H7 (cell line): ENCODE measurements at regions not wholly inside any gene's neighbourhood (a gene's known extent, or its start where the extent isn't known, plus 50 kb on each side); places are given as distances from the start of the nearest gene placed in this dataset.

ENCODE experiments used
- DNase-seq: peaks from one replicate; pipeline ENCODE4 v3.0.0; 2012
- H3K27me3 ChIP-seq: 2 replicates; pipeline ENCODE4 v1.6.0; 2011; ENCODE audit warnings: mild to moderate bottlenecking, low read length; ENCODE audit not compliant: control insufficient read depth, insufficient read depth
- H3K36me3 ChIP-seq: replicated peaks from 2 replicates; pipeline ENCODE4 v1.5.1; 2011; ENCODE audit warnings: low read length; ENCODE audit not compliant: control insufficient read depth, insufficient read depth
- H3K4me3 ChIP-seq: 2 replicates; pipeline ENCODE4 v1.5.1; 2011; ENCODE audit warnings: low read depth, mild to moderate bottlenecking, control low read depth, low read length, moderate library complexity; ENCODE audit not compliant: insufficient read depth

DNA sequence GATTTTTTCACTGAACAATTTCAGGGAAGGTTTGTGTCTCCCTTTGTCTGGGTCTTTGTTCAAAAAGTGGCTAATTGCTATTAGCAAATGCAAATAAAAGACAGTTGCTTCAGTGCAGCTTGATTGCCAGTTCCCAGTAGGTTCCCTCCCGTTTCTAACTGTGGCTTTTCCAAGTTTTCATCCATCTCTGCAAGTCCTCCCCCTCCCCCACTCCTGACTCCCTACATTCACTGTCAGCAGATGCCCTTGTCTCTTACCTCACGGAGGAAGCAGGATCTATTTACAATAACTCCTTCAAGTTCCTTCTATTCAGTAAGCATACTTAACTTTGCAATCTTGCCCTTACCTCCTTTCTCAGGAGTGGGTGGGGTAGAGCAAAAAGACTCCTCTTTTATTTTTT lies 55.4 kb upstream of the SCEL start:
- DNase-seq = peak; percentile 13
- H3K36me3 ChIP-seq = no peaks in the 10 kb centered on the region
- H3K27me3 ChIP-seq = no peaks in the 10 kb centered on the region
- H3K4me3 ChIP-seq = no peak overlapping the region

DNA sequence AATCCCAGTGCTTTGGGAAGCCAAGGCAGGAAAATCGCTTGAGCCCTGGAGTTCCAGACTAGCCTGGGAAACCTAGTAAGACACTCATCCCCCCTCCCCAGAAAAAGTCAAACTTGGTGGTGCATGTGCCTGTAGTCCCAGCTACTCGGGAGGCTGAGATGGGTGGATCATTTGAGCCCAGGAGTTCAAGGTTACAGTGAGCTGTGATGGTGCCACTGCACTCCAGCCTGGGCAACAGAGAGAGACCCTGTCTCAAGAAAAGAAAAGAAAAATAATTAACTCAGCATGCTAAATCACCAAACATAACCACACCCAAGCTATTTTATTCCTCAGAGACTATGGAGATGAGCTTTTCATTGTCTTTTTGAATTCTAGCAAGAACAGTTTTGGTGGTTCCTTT lies 56.2 kb upstream of the SCEL start:
- Histone ChIP-seq H3K36me3 (no peaks in the 10 kb centered on the region), H3K4me3 (no peak overlapping the region), H3K27me3 (no peaks in the 10 kb centered on the region)
- DNase-seq = no peak

DNA sequence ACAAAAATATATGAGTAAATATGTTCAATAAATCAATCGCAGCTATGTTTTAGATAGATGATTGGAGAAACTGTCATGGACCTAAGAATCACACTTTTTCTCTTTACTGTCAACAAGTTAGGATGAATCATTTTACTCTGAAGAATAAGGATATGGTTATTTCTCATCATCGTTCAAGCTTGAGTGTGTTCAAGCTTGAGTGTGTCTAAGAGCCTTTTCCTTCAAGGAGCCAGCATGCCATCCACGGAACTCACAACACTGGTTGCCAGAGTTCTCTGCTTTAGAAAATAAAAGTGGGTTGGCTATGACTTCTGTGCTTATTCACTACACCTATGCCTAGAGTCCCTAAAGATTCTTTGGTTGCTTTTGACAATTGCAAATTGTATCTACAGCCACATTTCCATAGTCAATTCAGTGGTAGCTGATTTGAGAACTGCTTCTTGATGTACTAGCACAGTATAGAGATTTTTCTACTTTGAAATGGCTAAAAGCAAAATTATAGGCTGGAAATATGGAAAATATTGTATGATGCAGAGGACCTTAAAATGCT lies 58.1 kb upstream of the SCEL start:
- H3K27me3 ChIP-seq = no peaks in the 10 kb centered on the region
- no peak overlapping the region for H3K4me3 ChIP-seq
- DNase-seq = no peak
- H3K36me3 ChIP-seq = no peaks in the 10 kb centered on the region

DNA sequence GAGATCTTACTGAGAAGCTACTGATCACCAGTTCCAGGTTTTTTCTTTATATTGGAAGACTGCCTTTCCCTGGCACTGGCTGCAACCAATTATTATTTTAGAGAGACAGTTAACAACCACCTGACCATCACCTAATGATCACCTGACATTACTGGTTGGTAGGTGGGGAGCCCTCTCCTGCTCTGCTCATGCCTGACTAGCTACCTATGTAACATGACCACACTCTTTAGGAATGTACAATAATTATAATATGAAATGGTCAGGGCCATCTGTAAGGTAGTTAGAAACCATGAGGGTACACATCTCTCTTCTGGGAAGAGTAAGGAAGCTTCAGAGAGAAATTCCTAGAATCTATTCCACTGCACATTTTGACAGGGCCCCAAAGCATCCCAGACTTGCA lies 59.0 kb upstream of the SCEL start:
- Histone ChIP-seq H3K4me3 (no peak overlapping the region), H3K36me3 (no peaks in the 10 kb centered on the region), H3K27me3 (no peaks in the 10 kb centered on the region)
- DNase-seq = no peak

GRCh38 chr13:77475345-77476084 lies 60.0 kb upstream of the SCEL start:
- Histone ChIP-seq H3K27me3 (no peaks in the 10 kb centered on the region), H3K36me3 (no peaks in the 10 kb centered on the region), H3K4me3 (no peak overlapping the region)
- DNase-seq = no peak

DNA sequence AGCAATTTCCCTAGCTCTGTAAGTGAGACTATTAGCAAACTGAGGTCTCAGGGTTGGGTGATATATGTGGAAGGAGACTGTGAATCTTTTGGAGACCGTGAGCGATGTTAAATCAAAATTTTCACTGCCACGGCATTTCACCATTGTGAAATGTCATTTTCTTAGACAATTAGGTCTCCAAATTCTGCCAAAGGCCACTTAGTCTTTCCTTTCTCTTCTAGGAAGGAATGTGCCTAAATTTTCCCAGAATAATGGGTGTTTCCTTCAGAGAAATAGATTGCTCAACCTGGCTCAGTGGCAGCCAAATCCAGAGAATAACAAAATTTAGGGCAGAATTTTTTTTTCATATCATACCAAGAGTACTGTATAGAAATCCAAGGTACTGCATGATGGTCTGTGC lies 64.5 kb upstream of the SCEL start:
- Histone ChIP-seq H3K36me3 (no peaks in the 10 kb centered on the region), H3K4me3 (no peak overlapping the region), H3K27me3 (no peaks in the 10 kb centered on the region)
- DNase-seq = no peak

- no peak for DNase-seq
These were observed 68.6 kb upstream of the SCEL start for GRCh38 chr13:77466753-77467422.

GRCh38 chr13:77465603-77466195 lies 69.8 kb upstream of the SCEL start:
- no peaks in the 10 kb centered on the region for H3K36me3 ChIP-seq
- H3K27me3 ChIP-seq = no peaks in the 10 kb centered on the region
- H3K4me3 ChIP-seq = no peak overlapping the region
- no peak for DNase-seq

More at GRCh38 chr13:77466753-77467422, 68.6 kb upstream of the SCEL start:
- Histone ChIP-seq H3K4me3 (no peak overlapping the region), H3K36me3 (no peaks in the 10 kb centered on the region), H3K27me3 (no peaks in the 10 kb centered on the region)

DNA sequence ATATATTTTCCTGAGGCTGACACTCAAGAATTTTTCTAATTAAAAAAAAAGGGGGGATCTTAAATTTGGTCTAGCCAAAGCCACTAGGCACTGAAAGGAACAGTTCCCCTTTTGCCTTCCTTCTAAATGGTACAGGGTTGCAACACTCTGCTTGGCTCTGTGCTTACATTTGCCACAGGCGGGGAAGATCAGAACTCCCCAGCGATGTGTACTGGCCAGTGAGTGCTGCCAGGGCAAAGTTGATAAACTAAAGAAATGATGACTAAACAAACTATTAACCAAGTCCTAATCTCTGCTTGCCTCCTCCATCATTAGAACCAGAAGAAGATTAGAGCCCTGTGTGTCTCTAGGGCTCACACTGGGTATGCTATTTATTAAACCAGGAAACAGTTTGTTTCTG lies 75.3 kb upstream of the SCEL start:
- DNase-seq = no peak
- no peaks in the 10 kb centered on the region for H3K36me3 ChIP-seq
- no peaks in the 10 kb centered on the region for H3K27me3 ChIP-seq
- no peak overlapping the region for H3K4me3 ChIP-seq

GRCh38 chr13:77459592-77459991 lies 75.9 kb upstream of the SCEL start:
- H3K27me3 ChIP-seq = no peaks in the 10 kb centered on the region
- no peak overlapping the region for H3K4me3 ChIP-seq
- no peaks in the 10 kb centered on the region for H3K36me3 ChIP-seq
- no peak for DNase-seq

- DNase-seq = no peak
- no peaks in the 10 kb centered on the region for H3K27me3 ChIP-seq
- H3K4me3 ChIP-seq = no peak overlapping the region
- no peaks in the 10 kb centered on the region for H3K36me3 ChIP-seq
These were observed 76.8 kb upstream of the SCEL start for GRCh38 chr13:77458736-77459135.

- Histone ChIP-seq H3K27me3 (no peaks in the 10 kb centered on the region), H3K36me3 (no peaks in the 10 kb centered on the region), H3K4me3 (no peak overlapping the region)
- no peak for DNase-seq
These were observed 77.5 kb upstream of the SCEL start for GRCh38 chr13:77457966-77458365.

GRCh38 chr13:77456271-77456670 lies 79.2 kb upstream of the SCEL start:
- H3K4me3 ChIP-seq = no peak overlapping the region
- DNase-seq = no peak
- H3K36me3 ChIP-seq = no peaks in the 10 kb centered on the region
- H3K27me3 ChIP-seq = no peaks in the 10 kb centered on the region

GRCh38 chr13:77449265-77449664 lies 86.2 kb upstream of the SCEL start:
- H3K27me3 ChIP-seq = no peaks in the 10 kb centered on the region
- no peaks in the 10 kb centered on the region for H3K36me3 ChIP-seq
- DNase-seq = no peak
- no peak overlapping the region for H3K4me3 ChIP-seq

- Histone ChIP-seq H3K4me3 (no peak overlapping the region), H3K27me3 (no peaks in the 10 kb centered on the region), H3K36me3 (no peaks in the 10 kb centered on the region)
- peak; percentile 23 for DNase-seq
These were observed 86.8 kb upstream of the SCEL start for GRCh38 chr13:77448689-77449088.
